H1 (cell line): ENCODE measurements at regions not wholly inside any gene's neighbourhood (a gene's known extent, or its start where the extent isn't known, plus 50 kb on each side); places are given as distances from the start of the nearest gene placed in this dataset.

Source experiments
- CTCF ChIA-PET: fragments of 300-600 bp; sonication (Branson Sonifier 250); formaldehyde crosslinking; loops from one replicate; lab custom pipeline; 2021; ENCODE audit not compliant: partially characterized antibody; lab: Charles Lee
- POLR2A ChIA-PET: fragments of 300-600 bp; sonication (Branson Sonifier 250); formaldehyde crosslinking; loops from one replicate; lab custom pipeline; 2021; ENCODE audit warnings: inconsistent platforms; ENCODE audit not compliant: partially characterized antibody; lab: Charles Lee
- DNase-seq, 2 experiments: peaks; one replicate each; pipeline versions ENCODE4 v3.0.0 to v3.0.0-alpha.2; 2010 to 2022; ENCODE audit warnings: low spot score in 2 of 2, low read depth in 1 of 2, mixed read lengths in 1 of 2
- FAIRE-seq: peaks from 2 replicates; lab custom pipeline; 2011; peaks lifted over from hg19 to GRCh38; lab: Jason Lieb, UNC
- H2AFZ ChIP-seq: 2 replicates; pipeline ENCODE4 v1.8.1; 2012; ENCODE audit warnings: low read length, inconsistent platforms
- H2AK5ac ChIP-seq: 2 replicates; pipeline ENCODE4 v1.6.1; 2013; ENCODE audit warnings: low read depth, low read length
- H2BK120ac ChIP-seq: replicated peaks from 2 replicates; pipeline ENCODE3; 2013; ENCODE audit warnings: low read depth, low read length, inconsistent platforms
- H2BK12ac ChIP-seq: 2 replicates; pipeline ENCODE4 v1.6.1; 2013; ENCODE audit warnings: low read depth, low read length
- H2BK15ac ChIP-seq: 2 replicates; pipeline ENCODE4 v1.6.1; 2013; ENCODE audit warnings: low read length
- H2BK20ac ChIP-seq: 2 replicates; pipeline ENCODE4 v1.6.1; 2013; ENCODE audit warnings: low read length
- H2BK5ac ChIP-seq: 2 replicates; pipeline ENCODE4 v1.6.1; 2013; ENCODE audit warnings: low read depth, low read length
- H3K14ac ChIP-seq: 2 replicates; pipeline ENCODE4 v1.6.1; 2013; ENCODE audit warnings: inconsistent platforms; ENCODE audit not compliant: insufficient read length
- H3K18ac ChIP-seq: 2 replicates; pipeline ENCODE4 v1.6.1; 2013; ENCODE audit warnings: low read length; ENCODE audit errors: extremely low read depth
- H3K23ac ChIP-seq: 2 replicates; pipeline ENCODE4 v1.6.1; 2013; ENCODE audit warnings: inconsistent platforms; ENCODE audit not compliant: insufficient read length
- H3K23me2 ChIP-seq: 2 replicates; pipeline ENCODE4 v1.6.1; 2013; ENCODE audit warnings: low read depth, low read length
- H3K27ac ChIP-seq: 2 replicates; pipeline ENCODE4 v1.6.1; 2011; ENCODE audit warnings: low read depth, low read length, inconsistent platforms
- H3K27me3 ChIP-seq, 4 experiments: replicated peaks in 1 of 4; 1 replicate in 1 of 4; 2 replicates in 3 of 4; pipeline versions ENCODE4 v1.6.1 to v1.8.1; 2011 to 2013; ENCODE audit warnings: low read length in 3 of 4, mild to moderate bottlenecking in 3 of 4, inconsistent platforms in 2 of 4, mixed read lengths in 2 of 4, moderate library complexity in 1 of 4; ENCODE audit not compliant: control insufficient read depth in 3 of 4, insufficient read depth in 3 of 4; ENCODE audit errors: extremely low read depth in 1 of 4
- H3K36me3 ChIP-seq, 4 experiments: 2 replicates each; pipeline versions ENCODE4 v1.6.1 to v1.8.1; 2011 to 2013; ENCODE audit warnings: mild to moderate bottlenecking in 4 of 4, low read length in 3 of 4, moderate library complexity in 2 of 4, control low read depth in 1 of 4, inconsistent platforms in 1 of 4; ENCODE audit not compliant: insufficient read depth in 4 of 4, control insufficient read depth in 2 of 4
- H3K4ac ChIP-seq: replicated peaks from 2 replicates; pipeline ENCODE3; 2013; ENCODE audit warnings: low read length, low read depth, mixed read lengths, inconsistent platforms; ENCODE audit not compliant: insufficient read length
- H3K4me1 ChIP-seq, 4 experiments: replicated peaks in 1 of 4; 1 replicate in 1 of 4; 2 replicates in 3 of 4; pipeline versions ENCODE4 v1.6.1 to v1.8.1; 2011 to 2013; ENCODE audit warnings: low read length in 3 of 4, inconsistent platforms in 2 of 4, mixed read lengths in 1 of 4; ENCODE audit not compliant: insufficient read depth in 4 of 4, control insufficient read depth in 3 of 4
- H3K4me2 ChIP-seq, 2 experiments: 2 replicates each; pipeline versions ENCODE4 v1.6.1 to v1.8.1; 2011 to 2013; ENCODE audit warnings: low read depth in 2 of 2, low read length in 2 of 2, control low read depth in 1 of 2, inconsistent platforms in 1 of 2, mild to moderate bottlenecking in 1 of 2; ENCODE audit not compliant: insufficient read depth in 1 of 2
- H3K4me3 ChIP-seq, 4 experiments: fragments of 200-600, 300-600 bp in 1 of 4; sonication (generic), shearing (Covaris generic), sonication (Bioruptor Twin) in 1 of 4; 2 replicates each; pipeline versions ENCODE4 v1.5.1 to v1.8.1; 2011 to 2016; ENCODE audit warnings: low read length in 4 of 4, low read depth in 3 of 4, control low read depth in 2 of 4, inconsistent platforms in 2 of 4, mild to moderate bottlenecking in 2 of 4, mixed read lengths in 1 of 4, moderate library complexity in 1 of 4; ENCODE audit not compliant: insufficient read depth in 2 of 4; ENCODE audit errors: extremely low read depth in 1 of 4
- H3K56ac ChIP-seq: replicated peaks from 2 replicates; pipeline ENCODE3; 2013; ENCODE audit warnings: low read depth, mild to moderate bottlenecking, mixed read lengths, low read length, inconsistent platforms; ENCODE audit not compliant: insufficient read length
- H3K79me1 ChIP-seq: 2 replicates; pipeline ENCODE4 v1.6.1; 2013; ENCODE audit warnings: low read depth, low read length, control low read depth
- H3K79me2 ChIP-seq, 2 experiments: 2 replicates each; pipeline versions ENCODE4 v1.6.1 to v1.8.1; 2012 to 2013; ENCODE audit warnings: low read length in 2 of 2, mild to moderate bottlenecking in 2 of 2, inconsistent platforms in 1 of 2; ENCODE audit not compliant: insufficient read depth in 2 of 2, control insufficient read depth in 1 of 2
- H3K9ac ChIP-seq, 4 experiments: replicated peaks in 1 of 4; 1 replicate in 1 of 4; 2 replicates in 3 of 4; pipeline versions ENCODE4 v1.6.1 to v1.8.1; 2011 to 2013; ENCODE audit warnings: low read depth in 3 of 4, low read length in 3 of 4, control low read depth in 2 of 4, mild to moderate bottlenecking in 2 of 4, moderate library complexity in 2 of 4, inconsistent platforms in 1 of 4; ENCODE audit errors: extremely low read depth in 1 of 4
- H3K9me3 ChIP-seq, 2 experiments: 2 replicates each; pipeline versions ENCODE4 v1.6.1 to v1.8.1; 2012 to 2013; ENCODE audit warnings: mild to moderate bottlenecking in 2 of 2, moderate library complexity in 2 of 2, control low read depth in 1 of 2, inconsistent platforms in 1 of 2, low read depth in 1 of 2, low read length in 1 of 2, mixed read lengths in 1 of 2; ENCODE audit not compliant: insufficient read depth in 2 of 2
- H4K20me1 ChIP-seq, 2 experiments: replicated peaks in 1 of 2; 2 replicates each; pipeline versions ENCODE3 to v1.8.1; 2011 to 2013; ENCODE audit warnings: inconsistent platforms in 2 of 2, low read length in 2 of 2, mild to moderate bottlenecking in 1 of 2; ENCODE audit not compliant: insufficient read depth in 2 of 2, control insufficient read depth in 1 of 2
- H4K5ac ChIP-seq: 2 replicates; pipeline ENCODE4 v1.6.1; 2013; ENCODE audit warnings: low read length, low read depth, mixed read lengths, inconsistent platforms; ENCODE audit not compliant: insufficient read length
- H4K8ac ChIP-seq: 2 replicates; pipeline ENCODE4 v1.8.0; 2013; ENCODE audit warnings: mild to moderate bottlenecking, moderate library complexity, low read length, inconsistent platforms; ENCODE audit not compliant: insufficient read depth; ENCODE audit errors: extremely low read depth
- H4K91ac ChIP-seq: replicated peaks from 2 replicates; pipeline ENCODE3; 2013; ENCODE audit warnings: low read length, mixed read lengths, inconsistent platforms; ENCODE audit not compliant: insufficient read length
- CEBPB ChIP-seq: IDR thresholded peaks from 2 replicates; pipeline ENCODE4 v1.6.1; 2012; ENCODE audit warnings: low read depth, low read length
- GABPA ChIP-seq: IDR thresholded peaks from 2 replicates; pipeline ENCODE4 v1.6.1; 2011; ENCODE audit warnings: mild to moderate bottlenecking, low read length, moderate library complexity, borderline replicate concordance; ENCODE audit not compliant: insufficient read depth
- GTF2F1 ChIP-seq: IDR thresholded peaks from 2 replicates; pipeline ENCODE4 v1.6.1; 2012; ENCODE audit warnings: low read depth, low read length, improper control_type of control experiment, borderline replicate concordance
- JUN ChIP-seq: IDR thresholded peaks from 2 replicates; pipeline ENCODE4 v1.6.1; 2011; ENCODE audit warnings: low read depth, mild to moderate bottlenecking, improper control_type of control experiment, low read length
- POU5F1 ChIP-seq: IDR thresholded peaks from 2 replicates; pipeline ENCODE4 v1.6.1; 2011; ENCODE audit warnings: low read depth, mild to moderate bottlenecking, low read length, moderate library complexity
- SAP30 ChIP-seq: fragments of 300-600 bp; sonication (generic); IDR thresholded peaks from 2 replicates; pipeline ENCODE4 v1.7.1; 2012; ENCODE audit warnings: low read length, moderate library complexity, mild to moderate bottlenecking, inconsistent platforms; ENCODE audit not compliant: insufficient read depth, insufficient replicate concordance
- SIRT6 ChIP-seq: IDR thresholded peaks from one replicate; pipeline ENCODE4 v1.7.1; 2012; ENCODE audit warnings: low read length, inconsistent platforms
- WGBS, 2 experiments: shearing (Covaris generic) in 1 of 2; methylation state at CpG; one replicate each; pipeline versions ENCODE4 v1.1.6 to v1.1.7; 2013 to 2015; ENCODE audit warnings: low lambda C conversion rate in 2 of 2, mixed read lengths in 2 of 2, inconsistent platforms in 1 of 2, low coverage in 1 of 2, missing lambda C conversion rate in 1 of 2; ENCODE audit not compliant: insufficient replicate concordance in 2 of 2, insufficient coverage in 1 of 2, insufficient read length in 1 of 2; ENCODE audit errors: extremely low coverage in 1 of 2, missing lambda C conversion rate in 1 of 2; 5-methylcytosine and 5-hydroxymethylcytosine counted together
- TF ChIP-seq, protein P1 (sequence below): IDR thresholded peaks from 2 replicates; pipeline ENCODE4 v1.6.1; 2012; ENCODE audit warnings: inconsistent platforms

GRCh38 chr2:10226038-10226724 lies 76.5 kb upstream of the HPCAL1 start:
- TF ChIP-seq SAP30 (no peak), CEBPB (no peak), GABPA (no peak), SIRT6 (no peak), GTF2F1 (no peak), JUN (no peak), POU5F1 (no peak)
- TF ChIP-seq, protein P1, sequence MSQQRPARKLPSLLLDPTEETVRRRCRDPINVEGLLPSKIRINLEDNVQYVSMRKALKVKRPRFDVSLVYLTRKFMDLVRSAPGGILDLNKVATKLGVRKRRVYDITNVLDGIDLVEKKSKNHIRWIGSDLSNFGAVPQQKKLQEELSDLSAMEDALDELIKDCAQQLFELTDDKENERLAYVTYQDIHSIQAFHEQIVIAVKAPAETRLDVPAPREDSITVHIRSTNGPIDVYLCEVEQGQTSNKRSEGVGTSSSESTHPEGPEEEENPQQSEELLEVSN, result no peak
- Histone ChIP-seq H3K27me3 (no peaks in the 10 kb centered on the region), H3K4me2 (no peak overlapping the region), H3K79me1 (no peaks in the 10 kb centered on the region), H4K91ac (no peak overlapping the region), H2BK5ac (no peak overlapping the region), H2BK20ac (peak overlapping the region; percentile 72), H3K56ac (no peak overlapping the region), H3K4ac (no peak overlapping the region), H3K4me3 (no peak overlapping the region), H2AK5ac (no peak overlapping the region), H2BK12ac (no peak overlapping the region), H3K27ac (no peak overlapping the region), H3K79me2 (no peaks in the 10 kb centered on the region), H3K18ac (no peak overlapping the region), H2BK15ac (no peak overlapping the region), H4K20me1 (no peaks in the 10 kb centered on the region), H3K9ac (no peak overlapping the region), H4K8ac (no peak overlapping the region), H4K5ac (no peak overlapping the region), H3K4me1 (peaks cover 0 to 3% (median under 1%) of the 10 kb centered on the region in 4 experiments; a peak in 2 of 7 replicates), H3K23ac (no peak overlapping the region), H3K14ac (no peak overlapping the region), H3K36me3 (no peaks in the 10 kb centered on the region), H2AFZ (no peak overlapping the region), H3K23me2 (no peaks in the 10 kb centered on the region), H2BK120ac (no peak overlapping the region), H3K9me3 (no peaks in the 10 kb centered on the region)
- WGBS, 2 experiments, result 88% methylated on average over 18 of the region's 19 CpGs; no CpG with 5 or more reads in 1 of the 2 experiments
- DNase-seq, result no peak
- POLR2A ChIA-PET, result interaction anchor here (1.0 to 1.2 kb wide), 2 partner anchors 9 to 226 kb away, joined by 3 read pairs; no protein-coding TSS in a partner anchor
- FAIRE-seq, result no peak
- CTCF ChIA-PET, result interaction anchor here (0.8 to 10.9 kb wide), 11 partner anchors 9 to 209 kb away, joined by 3 to 95 read pairs (median 4); no protein-coding TSS in a partner anchor
